ENCODE measurements at regions not wholly inside any gene's neighbourhood (a gene's known extent, or its start where the extent isn't known, plus 50 kb on each side); places are given as distances from the start of the nearest gene placed in this dataset.

DNA sequence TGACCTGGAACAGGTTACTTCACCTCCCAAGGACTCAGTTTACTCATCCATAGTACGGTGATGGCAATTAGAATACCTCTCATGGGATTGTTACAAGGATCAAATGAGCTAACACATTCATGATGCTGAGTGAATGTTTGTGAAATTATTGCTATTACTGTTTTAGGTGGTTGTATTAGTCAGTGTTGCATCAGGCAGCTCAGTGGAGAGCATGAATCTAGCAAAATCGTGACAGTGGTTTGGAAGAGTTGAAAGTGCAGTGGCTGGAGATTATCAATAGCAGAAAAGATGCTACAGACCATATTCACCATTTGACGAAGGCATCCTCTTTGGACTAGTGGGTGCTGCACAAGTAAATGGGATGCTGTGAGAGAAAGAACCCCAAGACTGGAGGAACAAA lies 50.4 kb upstream of the CTNNBL1 start:
- no peak for DNase-seq

DNA sequence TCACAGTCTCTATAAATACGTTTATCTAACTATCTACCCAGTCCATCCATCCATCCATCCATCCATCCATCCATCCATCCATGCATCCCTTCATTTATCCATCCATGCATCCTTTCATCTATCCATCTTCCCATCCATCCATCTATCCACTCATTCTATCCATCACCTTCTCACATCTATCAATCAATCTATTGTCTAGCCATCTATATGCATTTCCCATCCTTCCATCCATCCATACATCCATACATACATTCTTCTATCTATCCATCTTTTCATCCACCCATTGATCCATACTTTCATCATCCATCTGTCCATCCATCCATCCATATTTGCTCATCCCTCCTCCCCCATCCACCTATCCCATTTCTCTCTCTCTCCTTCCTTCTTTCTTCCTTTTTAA lies 51.6 kb upstream of the CTNNBL1 start:
- DNase-seq: no peak

DNA sequence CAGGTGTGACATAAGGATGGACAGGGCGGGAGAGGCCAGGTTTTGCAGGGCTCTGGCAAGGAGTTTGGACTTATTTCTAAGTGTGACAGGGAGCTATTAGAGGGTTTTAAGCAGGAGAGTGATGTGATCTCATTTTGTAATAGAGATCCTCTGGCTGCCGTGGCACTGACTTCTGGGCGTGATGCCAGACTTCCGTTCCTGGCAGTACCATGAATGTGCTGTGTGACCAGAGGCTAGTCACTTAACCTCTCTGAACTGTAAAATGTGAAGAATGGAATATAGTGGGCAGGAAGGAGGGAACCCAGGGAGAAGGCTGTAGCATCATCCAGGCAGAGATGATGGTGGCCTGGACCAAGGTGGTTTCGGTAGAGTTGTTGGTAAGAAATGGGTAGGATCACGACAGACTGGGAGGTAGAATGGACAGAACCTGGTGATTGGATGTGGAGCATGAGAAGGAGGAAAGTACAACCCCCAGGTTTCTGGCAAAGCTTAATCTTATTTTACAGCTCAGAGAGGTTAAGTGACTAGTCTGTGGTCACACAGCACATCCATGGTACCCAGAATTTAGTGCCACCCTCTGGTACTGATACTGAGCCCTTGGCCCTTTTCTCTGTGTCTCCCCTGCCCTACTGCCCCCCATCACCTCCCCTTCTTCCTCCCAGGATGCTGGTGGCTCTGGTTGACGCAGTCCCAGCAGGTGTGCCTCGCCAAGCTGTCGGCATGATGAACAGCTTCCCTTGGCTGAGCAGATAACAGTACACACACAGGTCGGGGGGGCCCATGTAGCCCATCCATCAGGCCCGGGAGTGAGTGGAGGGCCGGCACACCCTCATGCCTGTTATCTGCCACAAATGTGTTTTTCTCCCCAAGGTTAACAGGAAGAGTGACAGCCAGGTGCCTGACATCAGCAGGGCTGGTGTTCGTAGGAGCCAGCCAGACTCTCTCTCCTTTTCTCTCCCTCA lies 52.9 kb upstream of the CTNNBL1 start:
- no peak for DNase-seq

DNA sequence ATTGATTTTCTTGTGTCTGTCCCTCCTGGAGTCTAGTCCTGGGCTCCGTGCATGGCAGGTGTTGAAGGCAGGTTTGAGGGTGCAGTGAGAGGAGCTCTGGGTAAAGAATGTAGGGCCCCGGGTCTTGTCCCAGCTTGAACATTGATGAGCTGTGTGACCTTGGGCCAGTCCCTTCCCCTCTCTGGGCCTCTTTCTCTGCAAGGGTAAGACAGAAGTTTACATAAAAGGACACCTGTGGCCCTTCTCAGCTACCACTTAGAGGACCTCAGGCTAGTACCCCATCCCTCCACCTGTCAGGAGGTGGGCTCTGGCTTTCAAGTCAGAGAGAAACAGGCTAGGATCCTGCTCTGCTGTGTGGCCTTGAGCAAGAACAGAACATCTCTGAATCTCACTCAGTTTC lies 55.3 kb upstream of the CTNNBL1 start:
- no peak for DNase-seq

DNA sequence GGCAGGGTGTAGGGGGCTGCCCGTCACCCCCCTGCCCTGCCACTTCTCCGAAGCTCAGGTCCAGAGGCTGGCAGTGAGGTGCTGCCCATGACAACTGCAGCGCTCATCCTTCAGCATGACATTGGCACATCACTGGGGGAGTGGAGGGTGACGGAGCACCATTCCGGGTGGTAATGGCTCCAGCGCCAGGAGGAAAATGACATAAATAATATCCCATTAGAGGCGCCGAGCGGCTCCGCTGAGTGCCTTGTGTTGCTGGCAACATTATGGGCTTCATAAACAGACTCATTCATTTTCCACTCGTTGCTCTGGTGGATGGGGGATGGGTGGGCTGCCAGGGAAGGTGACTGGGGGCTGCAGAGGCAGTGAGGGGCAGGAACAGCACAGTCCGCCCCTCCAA lies 56.9 kb upstream of the CTNNBL1 start:
- DNase-seq: no peak

DNA sequence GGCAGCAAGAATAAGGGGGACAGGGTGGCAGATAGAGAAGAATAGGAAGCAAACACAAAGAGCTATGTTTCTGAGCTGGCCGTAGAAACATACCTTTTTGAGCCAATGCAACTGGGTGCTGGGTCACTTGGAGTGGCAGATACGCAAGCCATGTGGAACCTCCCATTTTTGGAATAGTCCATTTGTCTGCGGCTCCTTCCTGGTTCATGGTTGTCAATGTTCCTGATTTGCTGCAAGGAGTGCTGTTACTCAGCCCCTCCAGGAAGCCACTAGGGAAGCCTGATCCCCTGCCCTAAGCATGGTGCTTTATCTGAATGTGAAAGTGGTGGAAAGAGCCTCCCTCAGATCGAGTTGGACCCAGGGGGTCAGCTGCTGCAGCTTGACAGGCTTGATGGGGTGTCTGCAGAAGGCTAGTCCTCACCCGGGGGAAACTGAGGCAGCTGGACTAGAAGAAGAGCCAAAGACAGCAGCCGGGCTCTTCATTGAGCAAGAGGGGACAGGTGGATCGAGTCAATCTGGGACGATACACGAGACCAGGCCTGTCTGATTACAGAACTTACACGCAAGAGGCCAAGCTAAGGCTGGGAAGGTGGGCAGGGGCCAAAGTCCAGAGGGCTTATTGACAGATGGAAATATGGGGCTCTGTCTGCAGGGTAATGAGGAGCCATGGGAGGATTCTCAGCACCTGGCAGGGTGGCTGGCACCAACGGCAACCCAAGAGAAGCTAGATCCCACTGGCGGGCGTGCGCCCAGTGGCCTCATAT lies 57.4 kb upstream of the CTNNBL1 start:
- no peak for DNase-seq

DNA sequence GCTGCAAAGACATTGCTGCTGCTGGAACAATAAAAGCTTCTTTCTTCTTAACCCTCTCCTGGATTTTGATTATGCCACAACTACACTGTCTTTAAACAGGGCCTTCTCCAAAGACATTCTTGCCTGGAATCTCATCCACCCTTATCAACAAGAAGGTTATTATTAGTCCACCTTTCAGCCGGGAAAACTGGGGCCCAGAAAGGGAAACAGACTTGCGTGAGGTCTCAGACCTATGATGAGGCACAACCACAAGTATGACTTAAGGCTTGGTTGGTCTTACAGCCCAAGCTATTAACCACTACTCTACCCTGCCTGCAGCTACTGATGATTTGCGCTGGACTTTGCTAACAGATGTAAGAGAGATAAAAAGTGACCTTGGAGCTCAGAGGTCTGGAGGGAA lies 62.8 kb upstream of the CTNNBL1 start:
- DNase-seq: no peak

DNA sequence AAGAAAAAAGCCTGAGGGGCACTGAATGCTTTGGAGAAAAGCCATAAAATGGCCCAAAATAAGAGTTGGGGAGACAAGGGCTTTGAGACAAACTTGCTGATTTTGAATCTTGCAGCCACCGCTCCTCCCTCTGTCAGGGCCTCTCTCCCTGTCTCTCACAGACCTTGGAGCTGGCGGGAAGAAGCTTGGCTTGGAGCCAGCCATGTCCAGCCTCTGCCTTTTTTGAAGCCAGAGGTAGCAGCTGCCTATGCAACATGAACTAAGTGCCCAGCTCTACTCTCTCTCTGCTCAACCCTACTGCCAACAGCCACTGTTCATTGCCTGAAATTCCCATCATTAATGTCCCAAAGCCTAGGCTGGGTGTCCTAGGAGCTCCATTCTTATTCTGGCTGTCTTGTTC lies 63.7 kb upstream of the CTNNBL1 start:
- no peak for DNase-seq

DNA sequence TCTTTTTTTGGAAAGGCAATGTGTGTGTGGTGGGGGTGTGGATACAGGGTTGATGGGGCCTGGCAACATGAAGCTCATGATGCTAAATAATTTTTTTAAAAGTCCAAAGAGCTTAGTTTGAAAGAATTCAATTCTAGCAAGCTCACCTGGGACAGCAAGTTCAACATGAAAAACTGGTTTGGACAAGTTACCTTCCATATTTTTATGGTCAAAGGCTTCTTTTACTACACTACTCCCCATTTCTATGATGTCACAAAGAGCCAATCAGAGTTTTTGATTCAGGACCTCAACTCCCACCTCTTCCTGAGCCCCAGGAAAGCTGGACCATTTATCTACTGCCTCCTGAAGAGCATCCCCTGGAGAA lies 66.1 kb upstream of the CTNNBL1 start:
- DNase-seq: no peak

DNA sequence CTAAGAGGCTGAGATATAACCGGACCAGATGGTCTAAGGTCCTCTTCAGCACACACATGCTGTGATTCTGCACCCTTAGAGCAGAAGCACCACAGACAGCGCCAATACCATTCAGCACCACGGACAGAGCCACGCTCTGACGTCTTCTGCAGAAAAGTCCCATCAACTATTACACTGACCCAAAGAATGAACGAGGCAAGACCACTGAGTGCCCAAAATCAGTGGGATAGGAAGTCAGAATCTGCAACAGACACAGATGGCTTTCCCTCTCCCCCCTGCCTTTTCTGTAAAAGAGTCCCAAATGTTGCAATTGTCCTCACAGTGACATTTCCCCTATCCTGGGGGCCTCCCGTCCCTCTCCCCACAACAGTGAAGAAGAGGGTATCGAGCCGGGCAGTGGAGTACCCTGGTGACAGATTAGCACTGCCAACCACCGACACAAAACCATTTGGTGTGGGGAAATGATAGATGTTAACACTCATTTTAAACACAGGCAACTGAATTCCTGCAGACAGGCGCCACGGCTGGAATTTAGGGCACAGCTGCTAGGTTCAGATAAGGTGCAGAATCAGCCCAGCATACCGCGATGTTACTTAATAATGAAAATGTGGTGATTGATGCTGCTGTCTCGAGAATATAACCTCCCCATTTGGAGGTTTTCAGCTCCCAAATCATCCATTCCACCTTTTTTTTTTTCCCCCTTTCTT lies 66.6 kb upstream of the CTNNBL1 start:
- peak in 1 of 2 donors; percentile 5 for DNase-seq

DNA sequence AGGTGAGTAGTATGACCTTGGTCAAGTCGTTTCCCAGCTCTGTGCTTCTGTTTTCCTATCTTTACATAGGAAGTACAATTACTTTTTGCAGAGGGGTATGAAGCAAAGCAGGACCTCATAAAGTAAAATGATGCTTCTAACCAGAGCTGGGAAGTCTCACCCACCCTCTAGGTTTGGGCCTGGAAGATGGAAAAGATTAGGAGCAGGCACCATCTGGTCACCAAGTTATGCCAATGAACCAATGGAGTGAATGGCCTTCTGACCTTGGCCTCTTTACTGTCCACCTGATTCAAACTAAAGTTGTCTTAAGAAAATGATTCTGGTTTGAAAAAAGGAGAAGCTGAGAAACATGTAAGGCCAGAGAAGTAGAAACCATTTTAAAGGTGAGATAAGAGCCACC lies 68.9 kb upstream of the CTNNBL1 start:
- no peak for DNase-seq

DNA sequence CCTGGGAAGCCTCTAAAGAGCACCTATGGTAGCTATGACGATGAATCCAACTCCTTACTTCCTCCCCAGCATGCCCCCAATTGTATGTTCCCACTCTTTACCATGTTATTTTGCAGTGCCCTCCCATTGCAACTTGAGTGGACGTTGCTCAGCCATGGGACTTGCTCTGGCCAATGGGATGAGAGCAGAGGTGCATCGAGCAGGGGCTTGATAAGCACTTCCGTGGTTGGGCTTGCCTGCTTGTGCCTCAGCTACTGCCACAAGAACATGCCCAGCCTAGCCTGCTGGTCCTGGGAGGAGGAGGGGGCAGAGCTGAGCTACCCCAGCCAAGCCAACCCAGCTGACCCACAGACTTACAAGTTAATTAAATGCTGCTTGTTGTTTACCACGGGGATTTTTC lies 71.1 kb upstream of the CTNNBL1 start:
- DNase-seq: no peak

DNA sequence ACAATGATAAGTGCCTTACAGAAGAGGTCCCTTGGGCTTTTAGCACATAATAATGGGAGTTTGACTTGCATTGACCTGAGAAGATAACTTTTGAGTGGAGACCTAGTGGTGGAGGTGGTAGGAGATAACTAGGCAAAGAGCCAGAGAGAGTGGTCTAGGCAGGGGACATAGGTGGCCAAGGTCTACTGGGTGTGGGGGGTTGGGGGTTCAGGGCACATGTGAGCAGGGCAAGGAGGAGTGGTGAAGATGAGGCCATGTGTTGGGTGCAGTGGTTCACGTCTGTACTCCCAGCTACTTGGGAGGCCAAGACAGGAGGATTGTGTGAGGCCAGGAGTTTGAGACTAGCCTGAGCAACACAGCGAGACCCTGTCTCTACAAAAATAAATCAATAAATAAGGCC lies 74.3 kb upstream of the CTNNBL1 start:
- no peak for DNase-seq

DNA sequence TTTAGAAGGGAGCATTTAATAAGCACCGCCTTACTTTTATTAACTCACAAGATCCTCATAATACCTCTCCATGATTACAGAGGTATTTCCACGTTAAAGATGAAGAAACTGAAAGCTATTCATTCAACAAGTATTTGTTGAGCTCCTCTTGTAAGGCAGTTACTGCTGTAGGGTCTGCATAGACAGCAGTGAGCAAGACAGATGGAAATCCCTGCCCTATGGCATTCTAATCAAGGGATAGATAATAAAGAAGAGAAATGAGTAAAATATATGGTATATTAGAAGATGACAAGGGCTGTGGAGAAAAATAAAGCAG lies 77.8 kb upstream of the CTNNBL1 start:
- DNase-seq: no peak

DNA sequence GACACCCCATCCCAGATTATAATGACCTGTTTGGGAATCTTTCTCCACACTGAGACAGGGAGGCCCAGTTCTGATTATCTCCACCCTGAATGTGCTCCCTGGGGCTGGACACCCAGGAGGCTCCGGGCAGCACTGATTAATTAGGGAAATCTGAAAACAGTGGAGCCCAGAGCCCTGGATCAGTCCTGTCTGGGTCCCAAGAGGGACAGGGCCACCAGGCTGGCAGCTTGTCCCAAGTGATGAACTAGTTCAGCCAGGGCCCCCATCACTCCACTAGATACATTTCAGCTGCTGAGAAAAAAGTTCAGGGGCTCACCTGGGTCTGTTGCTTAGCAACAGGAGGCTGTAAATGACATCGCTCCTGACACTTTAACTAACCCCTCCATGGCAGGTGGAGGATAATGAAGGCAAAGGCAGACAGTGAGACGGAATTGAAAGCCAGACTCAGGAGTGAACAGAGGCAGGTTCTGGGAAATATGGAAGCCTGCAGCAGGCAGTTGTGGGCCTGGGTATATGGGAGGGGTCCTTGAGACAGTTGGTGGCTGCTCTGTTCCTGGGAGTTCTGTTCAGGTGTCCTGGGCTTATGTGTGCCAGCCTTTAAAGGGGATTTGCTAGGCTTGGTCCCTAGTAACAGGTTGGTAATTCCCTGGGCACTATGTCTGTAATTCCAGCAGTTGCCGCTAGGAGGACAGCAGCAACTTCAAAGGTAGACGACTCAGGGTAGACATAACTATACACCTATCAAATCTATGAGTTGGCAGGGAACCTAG lies 78.3 kb upstream of the CTNNBL1 start:
- peak; percentile 7 to 34 for DNase-seq

DNA sequence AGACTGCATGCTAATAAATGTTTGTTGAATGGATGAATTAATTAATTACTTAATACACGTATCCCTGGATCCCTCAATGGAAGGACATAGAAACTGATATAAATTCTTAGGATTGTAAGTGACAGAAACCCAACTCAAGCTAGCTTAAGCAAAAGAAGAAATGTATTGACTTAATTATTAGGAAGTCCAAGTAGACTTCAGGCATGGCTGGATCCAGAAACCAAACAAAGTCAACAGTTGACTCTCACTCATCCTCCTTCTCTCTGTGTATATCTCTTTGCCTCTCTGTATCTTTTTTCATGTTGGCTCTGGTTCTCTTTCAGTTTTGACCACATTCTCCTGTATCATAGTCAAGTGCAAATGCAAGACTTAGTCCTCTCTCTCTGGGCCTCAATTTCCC lies 82.0 kb upstream of the CTNNBL1 start:
- no peak for DNase-seq

DNA sequence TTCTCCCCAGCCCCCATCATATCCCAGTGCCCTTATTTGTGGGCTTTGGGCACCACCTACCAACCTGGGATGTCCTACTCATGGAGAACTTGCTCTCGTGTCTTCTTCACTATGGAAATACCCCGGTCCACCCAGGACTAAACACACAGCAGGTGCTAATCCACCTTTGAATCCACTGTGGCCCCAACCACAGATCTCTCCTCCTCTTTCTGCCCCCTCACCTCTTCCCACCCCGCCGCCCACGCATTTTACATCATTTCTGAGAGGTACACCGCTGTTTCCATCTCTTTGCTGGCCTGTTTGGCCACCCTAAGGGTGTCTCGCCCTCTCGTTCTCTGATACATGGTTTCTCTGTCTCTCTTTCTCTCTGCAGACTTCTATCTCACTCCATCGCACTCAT lies 82.5 kb upstream of the CTNNBL1 start:
- no peak for DNase-seq

DNA sequence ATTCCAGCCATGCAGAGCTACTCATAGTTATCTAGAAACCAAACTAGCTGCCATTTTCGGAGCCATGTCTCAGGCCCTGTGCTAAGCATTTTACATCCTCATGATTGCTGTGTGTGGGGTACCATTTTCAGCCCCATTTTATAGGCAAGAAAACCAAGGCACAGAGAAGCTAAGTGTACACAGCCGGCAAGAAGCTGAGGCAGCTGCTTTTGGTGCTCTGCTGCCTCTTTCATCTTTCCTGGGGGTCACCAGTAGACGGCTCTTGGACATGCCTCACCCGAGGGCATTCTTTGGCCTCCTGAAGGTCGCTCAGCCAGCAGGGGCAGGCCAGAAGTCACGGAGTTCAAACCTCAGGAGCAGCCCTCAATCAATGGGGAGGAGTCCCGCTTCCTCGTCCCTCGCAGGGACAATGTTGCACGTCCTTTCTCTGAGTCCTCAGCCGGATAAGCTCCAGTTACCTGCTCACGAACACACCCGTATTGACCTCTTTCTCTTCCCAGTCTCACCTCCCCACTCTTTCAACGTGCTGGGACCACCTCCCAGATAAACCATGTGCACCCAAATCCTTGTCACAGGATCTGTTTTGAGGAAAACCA lies 82.6 kb upstream of the BLCAP start:
- DNase-seq: no peak

DNA sequence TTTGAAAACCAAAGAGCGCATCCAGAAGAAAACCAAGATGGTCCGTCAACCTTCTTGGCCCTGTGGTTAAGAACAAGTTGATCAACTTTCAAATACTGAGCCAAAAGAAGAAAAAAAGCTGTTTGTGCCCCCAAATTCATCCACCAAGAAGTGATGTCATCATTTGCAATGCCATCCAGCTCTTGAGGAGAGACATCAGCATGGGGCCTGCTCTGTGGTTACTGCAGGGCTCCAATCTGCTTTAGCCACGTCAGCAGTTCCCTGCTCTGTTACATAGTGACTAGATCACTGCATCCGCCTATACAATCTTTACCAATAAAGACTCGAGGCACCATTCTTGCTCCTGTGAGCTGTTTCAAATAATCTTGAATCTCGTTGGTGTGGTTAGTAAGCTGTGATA lies 75.0 kb upstream of the BLCAP start:
- DNase-seq: no peak

DNA sequence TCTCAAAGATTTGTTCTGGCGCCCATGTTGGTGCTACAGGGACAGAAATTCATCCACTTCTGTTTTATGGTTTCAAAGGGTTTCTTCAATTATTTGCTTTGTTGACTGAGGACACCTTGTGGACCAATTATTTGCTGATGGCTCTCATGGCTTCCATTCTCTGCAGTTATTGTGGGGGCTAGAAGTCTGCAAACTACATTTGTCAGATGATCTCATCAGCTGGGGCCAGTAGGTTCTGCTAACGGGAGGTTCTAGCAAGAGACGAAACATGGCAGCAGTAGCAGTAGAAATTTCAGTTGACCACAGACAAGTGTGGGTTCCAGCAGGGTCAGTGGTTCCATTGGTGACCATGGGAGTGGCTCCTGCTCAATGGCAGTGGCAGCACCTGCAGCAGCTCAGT lies 72.8 kb upstream of the BLCAP start:
- no peak for DNase-seq

DNA sequence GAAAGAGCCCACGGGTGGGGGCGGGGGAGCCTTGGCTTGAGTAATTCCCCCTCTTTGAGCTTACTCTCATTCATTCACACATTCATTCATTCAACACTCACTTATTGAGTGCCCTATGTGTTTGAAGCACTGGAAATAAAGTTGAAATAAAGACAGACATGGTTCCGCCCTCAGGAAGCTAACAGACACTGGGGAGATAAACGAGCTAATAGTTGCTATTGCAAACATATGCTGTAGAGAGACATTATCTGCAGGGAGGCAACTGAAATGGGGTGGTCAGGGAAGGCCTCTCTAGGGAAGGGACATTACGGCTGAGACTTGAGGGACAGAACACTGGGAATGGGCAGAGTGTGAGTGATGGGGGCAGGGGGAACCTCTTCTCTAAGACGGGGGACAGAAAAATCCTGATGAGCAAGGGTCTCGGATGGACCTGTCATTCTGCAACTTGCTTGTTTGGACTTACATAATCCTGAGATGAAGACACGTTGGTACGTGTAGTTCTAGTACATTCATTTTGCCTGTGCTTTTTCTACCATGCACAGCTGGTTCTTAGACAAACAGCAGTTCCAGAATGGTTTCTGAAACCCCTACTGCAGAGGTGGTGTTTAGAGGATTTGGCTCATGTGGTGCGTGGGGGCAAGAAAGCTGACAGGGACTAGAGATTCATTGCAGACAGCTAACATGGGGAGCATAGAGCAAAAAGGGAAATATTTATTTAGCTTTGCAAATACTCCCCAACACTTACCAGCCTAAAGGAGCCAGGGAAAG lies 71.1 kb upstream of the BLCAP start:
- DNase-seq: no peak

DNA sequence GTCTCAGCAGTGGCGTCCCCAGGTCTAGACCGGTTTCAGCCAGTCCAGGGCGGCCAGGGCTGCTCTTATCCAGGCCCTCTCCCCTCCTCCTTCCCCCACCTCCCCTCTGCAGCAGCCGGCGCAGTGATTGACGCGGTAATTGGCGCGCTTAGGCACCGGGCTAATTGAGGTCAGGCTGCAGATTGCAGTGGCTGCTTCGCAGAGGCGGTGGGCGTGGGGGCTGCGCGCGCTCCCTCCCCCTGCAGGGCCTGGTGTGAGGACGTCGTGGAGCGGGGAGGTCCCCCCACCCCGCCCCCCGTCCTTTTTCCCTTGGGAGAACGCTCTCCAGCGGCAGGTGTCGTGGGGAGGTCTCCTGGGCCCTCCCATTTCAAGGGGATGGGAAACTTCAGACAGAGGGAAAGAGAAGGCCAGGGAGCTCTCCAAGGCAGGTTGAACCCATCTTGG lies 70.4 kb upstream of the BLCAP start:
- DNase-seq: no peak

Measured in CD4-positive, alpha-beta T cell treated with Interleukin-1 beta for 1 hour (primary cell).